GM18951 (cell line): ENCODE measurements at regions not wholly inside any gene's neighbourhood (a gene's known extent, or its start where the extent isn't known, plus 50 kb on each side); places are given as distances from the start of the nearest gene placed in this dataset.

Experiments
- POLR2A ChIP-seq: IDR thresholded peaks from 4 replicates; pipeline ENCODE4 v1.6.1; 2011; ENCODE audit warnings: mild to moderate bottlenecking; ENCODE audit not compliant: insufficient read length, insufficient read depth; ENCODE audit errors: extremely low read depth
- in situ Hi-C: fragments of 300-500 bp; cut with MboI; formaldehyde crosslinking; loops from one replicate; pipeline ENCODE4 v1.12.0; 2022; ENCODE audit warnings: low sequenced_read_pairs, mixed read lengths, inconsistent platforms; ENCODE audit not compliant: unreplicated experiment

- in situ Hi-C loops, result no loop called here
- no peak for TF ChIP-seq POLR2A
Observed at GRCh38 chr2:8101614-8102277, 580.1 kb upstream of the ID2 start.

- in situ Hi-C loops, result no loop called here
- no peak for TF ChIP-seq POLR2A
Observed at GRCh38 chr2:8102470-8102869, 579.4 kb upstream of the ID2 start.

- in situ Hi-C loops, result no loop called here
- no peak for TF ChIP-seq POLR2A
Observed at GRCh38 chr2:8103085-8103708, 578.7 kb upstream of the ID2 start.

GRCh38 chr2:8107150-8107549 is 574.7 kb upstream of the ID2 start:
- no peak for TF ChIP-seq POLR2A
- in situ Hi-C loops, result no loop called here

GRCh38 chr2:8107621-8108378 is 574.1 kb upstream of the ID2 start:
- no peak for TF ChIP-seq POLR2A
- in situ Hi-C loops, result no loop called here

- TF ChIP-seq POLR2A, result no peak
- in situ Hi-C loops, result no loop called here
Observed at GRCh38 chr2:8110716-8111115, 571.1 kb upstream of the ID2 start.

GRCh38 chr2:8111193-8111592 is 570.7 kb upstream of the ID2 start:
- in situ Hi-C loops, result no loop called here
- no peak for TF ChIP-seq POLR2A

GRCh38 chr2:8115456-8115855 is 566.4 kb upstream of the ID2 start:
- no peak for TF ChIP-seq POLR2A
- in situ Hi-C loops, result no loop called here

- in situ Hi-C loops, result no loop called here
- no peak for TF ChIP-seq POLR2A
Observed at GRCh38 chr2:8115966-8116365, 565.9 kb upstream of the ID2 start.

- no peak for TF ChIP-seq POLR2A
- in situ Hi-C loops, result no loop called here
Observed at GRCh38 chr2:8116661-8117060, 565.2 kb upstream of the ID2 start.

GRCh38 chr2:8118940-8119781 is 562.7 kb upstream of the ID2 start:
- in situ Hi-C loops, result no loop called here

GRCh38 chr2:8119782-8120505 is 561.9 kb upstream of the ID2 start:
- no peak for TF ChIP-seq POLR2A
- in situ Hi-C loops, result no loop called here

More at GRCh38 chr2:8118940-8119781, 562.7 kb upstream of the ID2 start:
- no peak for TF ChIP-seq POLR2A
